Type B pancreatic cell (in vitro differentiated cells): ENCODE measurements at regions not wholly inside any gene's neighbourhood (a gene's known extent, or its start where the extent isn't known, plus 50 kb on each side); places are given as distances from the start of the nearest gene placed in this dataset.

Source experiments
- DNase-seq: peaks from one replicate; pipeline ENCODE4 v3.0.0; 2021; ENCODE audit warnings: mixed read lengths; ENCODE audit not compliant: unreplicated experiment; ENCODE audit errors: extremely low spot score
- H3K27ac Mint-ChIP-seq: 2 replicates; pipeline ENCODE4 v1.8.0; 2021; ENCODE audit warnings: mild to moderate bottlenecking, mixed read lengths
- H3K27me3 Mint-ChIP-seq: 2 replicates; pipeline ENCODE4 v1.8.0; 2021; ENCODE audit warnings: mixed read lengths
- H3K36me3 Mint-ChIP-seq: 2 replicates; pipeline ENCODE4 v1.8.0; 2021; ENCODE audit warnings: mixed read lengths
- H3K4me1 Mint-ChIP-seq: one replicate; pipeline ENCODE4 v1.8.0; 2021; ENCODE audit warnings: mixed read lengths; ENCODE audit not compliant: unreplicated experiment
- H3K4me3 Mint-ChIP-seq: 2 replicates; pipeline ENCODE4 v1.8.0; 2021; ENCODE audit warnings: mild to moderate bottlenecking, mixed read lengths
- H3K9me3 Mint-ChIP-seq: 2 replicates; pipeline ENCODE4 v1.8.0; 2021; ENCODE audit warnings: mixed read lengths
- CTCF ChIP-seq: fragments of 200-600 bp; sonication (generic); conservative IDR thresholded peaks from 2 replicates; pipeline ENCODE4 v1.5.0; 2021; ENCODE audit warnings: antibody characterized with exemption, mild to moderate bottlenecking

- TF ChIP-seq CTCF, result no peak
- DNase-seq, result no peak
- H3K36me3 Mint-ChIP-seq, result no peaks in the 10 kb centered on the region
- H3K27me3 Mint-ChIP-seq, result no peaks in the 10 kb centered on the region
- H3K4me3 Mint-ChIP-seq, result no peak overlapping the region
- H3K4me1 Mint-ChIP-seq, result peaks cover 4% of the 10 kb centered on the region
- no peak overlapping the region for H3K27ac Mint-ChIP-seq
- no peaks in the 10 kb centered on the region for H3K9me3 Mint-ChIP-seq
Observed at GRCh38 chr1:213657879-213658278, 329.9 kb upstream of the PROX1 start.

- no peak for TF ChIP-seq CTCF
- H3K36me3 Mint-ChIP-seq, result no peaks in the 10 kb centered on the region
- H3K27me3 Mint-ChIP-seq, result peaks cover 3% of the 10 kb centered on the region
- no peak overlapping the region for H3K27ac Mint-ChIP-seq
- no peak for DNase-seq
- H3K4me3 Mint-ChIP-seq, result no peak overlapping the region
- no peaks in the 10 kb centered on the region for H3K9me3 Mint-ChIP-seq
- peaks cover 4% of the 10 kb centered on the region for H3K4me1 Mint-ChIP-seq
Observed at GRCh38 chr1:213658457-213658856, 329.3 kb upstream of the PROX1 start.

- H3K9me3 Mint-ChIP-seq, result no peaks in the 10 kb centered on the region
- H3K27me3 Mint-ChIP-seq, result peaks cover 3% of the 10 kb centered on the region
- peak overlapping the region; percentile 61 for H3K27ac Mint-ChIP-seq
- TF ChIP-seq CTCF, result no peak
- peaks cover 4% of the 10 kb centered on the region for H3K4me1 Mint-ChIP-seq
- no peaks in the 10 kb centered on the region for H3K36me3 Mint-ChIP-seq
- no peak for DNase-seq
- no peak overlapping the region for H3K4me3 Mint-ChIP-seq
Observed at GRCh38 chr1:213659580-213660547, 327.9 kb upstream of the PROX1 start.

GRCh38 chr1:213661302-213661701 lies 326.5 kb upstream of the PROX1 start:
- Mint-ChIP-seq H3K36me3 (no peaks in the 10 kb centered on the region), H3K4me1 (peaks cover 4% of the 10 kb centered on the region), H3K9me3 (no peaks in the 10 kb centered on the region), H3K4me3 (no peak overlapping the region), H3K27me3 (peaks cover 3% of the 10 kb centered on the region), H3K27ac (peak overlapping the region; percentile 12)
- DNase-seq, result no peak
- TF ChIP-seq CTCF, result no peak

GRCh38 chr1:213666113-213666512 lies 321.7 kb upstream of the PROX1 start:
- no peak for DNase-seq
- peaks cover 4% of the 10 kb centered on the region for H3K4me1 Mint-ChIP-seq

More at GRCh38 chr1:213666113-213666512, 321.7 kb upstream of the PROX1 start:
- H3K36me3 Mint-ChIP-seq, result no peaks in the 10 kb centered on the region
- no peak overlapping the region for H3K4me3 Mint-ChIP-seq
- peaks cover 4% of the 10 kb centered on the region for H3K9me3 Mint-ChIP-seq
- no peak overlapping the region for H3K27ac Mint-ChIP-seq
- no peak for TF ChIP-seq CTCF
- H3K27me3 Mint-ChIP-seq, result peaks cover 3% of the 10 kb centered on the region
